H54 (cell line): ENCODE measurements at regions not wholly inside any gene's neighbourhood (a gene's known extent, or its start where the extent isn't known, plus 50 kb on each side); places are given as distances from the start of the nearest gene placed in this dataset.

Experiments
- DNase-seq: peaks from one replicate; pipeline ENCODE4 v3.0.0; 2011; ENCODE audit warnings: low spot score, mixed read lengths; ENCODE audit not compliant: insufficient read length
- FAIRE-seq: peaks from 3 replicates; lab custom pipeline; 2011; peaks lifted over from hg19 to GRCh38; lab: Jason Lieb, UNC
- POLR2A ChIP-seq: IDR thresholded peaks from 2 replicates; pipeline ENCODE4 v1.6.1; 2011; ENCODE audit warnings: low read depth, mild to moderate bottlenecking, low read length

GRCh38 chr6:15854826-15855710 is 192.2 kb upstream of the DTNBP1 start:
- FAIRE-seq (no peak), DNase-seq (no peak)
- no peak for TF ChIP-seq POLR2A

- TF ChIP-seq POLR2A = no peak
- DNase-seq (no peak), FAIRE-seq (no peak)
These were observed 191.6 kb upstream of the DTNBP1 start for GRCh38 chr6:15854378-15854777.

GRCh38 chr6:15853259-15853658 is 190.4 kb upstream of the DTNBP1 start:
- no peak for TF ChIP-seq POLR2A
- FAIRE-seq (no peak), DNase-seq (no peak)

- no peak for FAIRE-seq
- DNase-seq = no peak
- TF ChIP-seq POLR2A = no peak
These were observed 189.5 kb upstream of the DTNBP1 start for GRCh38 chr6:15852289-15852688.

DNA sequence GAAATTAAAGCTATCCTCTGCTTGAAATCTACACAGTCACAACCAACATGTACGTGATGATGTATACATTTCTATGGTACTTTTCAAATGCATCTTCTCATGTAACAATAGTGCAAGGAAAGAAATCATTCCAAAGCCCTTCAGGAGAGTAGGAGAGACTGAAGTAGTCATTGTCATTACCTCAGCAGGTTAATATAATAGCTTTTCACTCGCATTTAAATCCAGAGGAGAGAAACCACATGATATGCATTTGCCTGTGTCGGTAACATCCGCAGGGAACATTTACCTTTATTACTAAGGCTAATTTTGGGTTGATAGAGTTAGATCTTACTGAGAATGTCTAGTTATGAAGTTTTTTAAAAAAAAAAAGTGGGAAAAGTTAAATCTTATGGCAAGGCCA is 186.6 kb upstream of the DTNBP1 start:
- no peak for TF ChIP-seq POLR2A
- DNase-seq (no peak), FAIRE-seq (no peak)

DNA sequence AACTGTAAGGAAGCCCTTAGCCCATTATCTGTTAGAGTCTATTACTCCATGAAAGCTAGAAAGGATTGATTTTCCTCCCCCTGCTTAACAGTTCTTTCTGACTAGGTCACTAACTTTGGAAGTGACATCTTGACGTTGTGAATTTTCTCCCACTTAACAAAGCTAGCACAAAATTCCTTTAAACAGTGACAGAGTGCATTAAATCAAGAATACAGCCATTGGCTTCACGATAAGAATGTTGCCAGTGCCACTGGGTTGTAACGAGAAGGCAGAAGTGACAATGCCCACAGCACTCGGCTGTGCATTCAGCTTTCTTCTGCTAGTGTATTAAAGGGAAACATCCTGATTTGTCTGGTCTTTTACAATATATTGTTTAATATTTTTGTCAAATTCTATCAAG is 182.7 kb upstream of the DTNBP1 start:
- no peak for TF ChIP-seq POLR2A
- no peak for DNase-seq
- FAIRE-seq = no peak

- TF ChIP-seq POLR2A = no peak
- no peak for DNase-seq
- no peak for FAIRE-seq
These were observed 180.9 kb upstream of the DTNBP1 start for GRCh38 chr6:15843764-15844163.

DNA sequence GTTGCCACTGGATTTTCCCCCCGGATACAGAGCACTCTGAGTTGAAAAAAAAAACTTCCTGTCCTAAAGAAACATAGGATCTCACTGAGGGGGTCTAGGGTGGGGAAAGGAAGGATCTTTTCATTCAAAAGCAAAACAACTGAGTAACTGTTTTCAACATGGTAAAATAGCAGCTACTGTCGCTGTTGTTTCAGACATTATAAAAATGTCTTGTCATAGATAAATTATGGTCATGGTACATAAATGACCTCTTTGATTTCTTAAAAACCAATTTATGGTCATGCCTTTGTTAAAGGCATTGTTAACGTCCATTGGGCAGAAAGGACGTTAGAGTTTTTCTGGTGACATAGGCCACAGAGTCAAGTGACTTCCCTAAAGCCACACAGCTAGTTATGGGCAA is 180.4 kb upstream of the DTNBP1 start:
- DNase-seq (no peak), FAIRE-seq (no peak)
- no peak for TF ChIP-seq POLR2A

GRCh38 chr6:15842727-15843117 is 179.9 kb upstream of the DTNBP1 start:
- no peak for TF ChIP-seq POLR2A
- DNase-seq (no peak), FAIRE-seq (no peak)

GRCh38 chr6:15841937-15842726 is 179.3 kb upstream of the DTNBP1 start:
- no peak for TF ChIP-seq POLR2A
- DNase-seq = no peak
- no peak for FAIRE-seq

DNA sequence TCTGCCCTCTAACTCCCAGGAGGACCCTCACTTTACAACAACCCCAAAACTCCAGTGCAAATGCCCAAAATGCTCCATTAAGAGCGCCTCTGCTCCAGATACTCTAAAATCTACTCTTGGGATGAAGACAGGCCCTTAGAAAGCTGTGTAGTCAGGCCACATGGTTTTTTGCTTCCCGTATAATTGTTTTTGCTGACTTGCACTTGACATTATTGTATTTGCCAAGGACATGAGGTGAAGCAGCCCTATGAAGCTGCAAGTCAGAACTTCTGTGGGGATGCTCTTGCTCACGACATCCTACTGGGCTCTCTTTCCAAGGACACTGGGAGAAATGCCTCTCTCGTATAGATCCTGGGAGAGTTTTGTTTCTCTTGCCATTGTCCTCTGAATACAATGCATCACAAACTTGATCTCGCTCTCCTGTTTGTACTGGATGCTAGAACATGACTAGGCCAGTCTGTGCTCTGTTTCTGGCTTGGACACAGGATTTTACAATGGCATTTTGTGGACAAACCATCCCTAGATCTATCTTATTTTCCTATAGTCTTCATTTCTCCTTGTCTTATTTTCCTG is 177.2 kb upstream of the DTNBP1 start:
- FAIRE-seq (no peak), DNase-seq (no peak)
- no peak for TF ChIP-seq POLR2A

DNA sequence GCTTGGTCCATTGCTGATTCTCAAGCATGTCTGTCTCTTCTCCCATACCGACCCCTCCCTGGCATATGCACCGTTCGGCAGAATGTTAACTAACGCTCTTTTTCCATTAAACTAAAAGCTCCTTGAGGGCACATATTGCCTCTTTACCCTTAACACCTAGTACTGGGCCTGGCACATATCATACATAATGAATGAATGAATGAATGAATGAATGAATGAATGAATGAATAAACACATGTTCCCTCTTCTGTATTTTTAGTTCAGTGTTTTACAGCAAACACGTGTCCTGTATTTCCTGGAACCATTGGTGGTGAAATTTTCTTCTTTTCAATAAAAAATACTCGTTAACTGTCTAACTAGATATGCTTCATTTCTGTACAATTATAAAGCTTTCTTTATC is 174.4 kb upstream of the DTNBP1 start:
- TF ChIP-seq POLR2A = no peak
- no peak for DNase-seq
- FAIRE-seq = no peak

GRCh38 chr6:15832841-15833240 is 170.0 kb upstream of the DTNBP1 start:
- no peak for DNase-seq
- no peak for TF ChIP-seq POLR2A
- FAIRE-seq = no peak

DNA sequence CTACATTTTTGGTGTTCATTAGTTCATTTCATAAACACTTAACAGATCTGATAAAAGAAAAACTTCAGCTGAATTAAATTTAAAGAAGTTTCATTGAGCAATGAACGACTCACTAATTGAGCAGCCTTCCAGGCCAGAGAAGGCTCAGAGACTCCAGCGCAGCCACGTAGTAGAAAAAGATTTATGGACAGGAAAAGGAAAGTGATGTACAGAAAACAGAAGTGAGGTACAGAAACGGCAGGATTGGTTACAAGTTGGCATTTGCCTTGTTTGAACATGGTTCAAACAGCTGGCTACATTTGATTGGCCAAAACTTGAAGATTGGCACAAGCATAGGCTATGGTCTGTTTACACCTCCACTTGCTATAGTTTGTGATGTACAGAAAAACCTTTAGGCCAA is 166.3 kb upstream of the DTNBP1 start:
- DNase-seq (no peak), FAIRE-seq (no peak)
- TF ChIP-seq POLR2A = no peak
